ENCODE measurements at regions not wholly inside any gene's neighbourhood (a gene's known extent, or its start where the extent isn't known, plus 50 kb on each side); places are given as distances from the start of the nearest gene placed in this dataset.

- H3K9me3 Mint-ChIP-seq = peaks cover 15% of the 10 kb centered on the region; the same call in 2 of the 3 replicates
- Histone ChIP-seq H3F3A (replicated peaks; ENCODE audit: low read depth) (no peaks in the 10 kb centered on the region), H4K20me1 (replicated peaks; ENCODE audit: insufficient read depth) (no peaks in the 10 kb centered on the region), H3K27ac (ENCODE audit: low read depth) (no peak overlapping the region), H3K4me3 (no peak overlapping the region), H3K4me2 (no peak overlapping the region), H3K4me1 (ENCODE audit: insufficient read depth) (no peaks in the 10 kb centered on the region), H3K36me3 (ENCODE audit: insufficient read depth) (no peaks in the 10 kb centered on the region), H2AFZ (no peak overlapping the region), H3K9me2 (ENCODE audit: insufficient read depth) (0 out of 2 replicates have a peak, but pooled peaks cover 3% of the 10 kb centered on the region), H3K27me3 (ENCODE audit: insufficient read depth) (no peaks in the 10 kb centered on the region), H3K79me2 (replicated peaks; ENCODE audit: insufficient read depth) (no peaks in the 10 kb centered on the region)
- H3K4me1 Mint-ChIP-seq = no peaks in the 10 kb centered on the region
- no peak overlapping the region for H3K4me3 Mint-ChIP-seq
- peaks cover 5% of the 10 kb centered on the region; the same call in 2 of the 3 replicates for H3K36me3 Mint-ChIP-seq (ENCODE audit: low read depth)
- no peak for ATAC-seq
- TF ChIP-seq EZH2 (IDR thresholded peaks at IDR 0.05; ENCODE audit: low read depth, unreplicated experiment) = no peak
- DNase-seq (ENCODE audit: low spot score) = no peak
- no peaks in the 10 kb centered on the region for H3K27me3 Mint-ChIP-seq (ENCODE audit: insufficient read depth, low read depth, poor library complexity)
- H3K27ac Mint-ChIP-seq = no peak overlapping the region
Observed at GRCh38 chr13:74870865-74871264, 611.1 kb downstream of the TBC1D4 start.

GRCh38 chr13:74869846-74870245 is 612.1 kb downstream of the TBC1D4 start:
- ATAC-seq = no peak
- H3K4me3 Mint-ChIP-seq = no peak overlapping the region
- H4K20me1 ChIP-seq (replicated peaks; ENCODE audit: insufficient read depth) = no peaks in the 10 kb centered on the region
- no peaks in the 10 kb centered on the region for H3K27me3 Mint-ChIP-seq (ENCODE audit: insufficient read depth, low read depth, poor library complexity)
- peaks cover 15% of the 10 kb centered on the region; the same call in 2 of the 3 replicates for H3K9me3 Mint-ChIP-seq
- H3K9me2 ChIP-seq (ENCODE audit: insufficient read depth) = no peaks in the 10 kb centered on the region
- no peak overlapping the region for H3K27ac ChIP-seq (ENCODE audit: low read depth)
- no peak overlapping the region for H3K4me2 ChIP-seq
- DNase-seq (ENCODE audit: low spot score) = no peak
- H3K4me1 ChIP-seq (ENCODE audit: insufficient read depth) = no peaks in the 10 kb centered on the region
- no peak overlapping the region for H2AFZ ChIP-seq
- H3K27ac Mint-ChIP-seq = no peak overlapping the region
- no peak overlapping the region for H3K4me3 ChIP-seq
- H3K27me3 ChIP-seq (ENCODE audit: insufficient read depth) = no peaks in the 10 kb centered on the region
- H3F3A ChIP-seq (replicated peaks; ENCODE audit: low read depth) = no peaks in the 10 kb centered on the region
- H3K79me2 ChIP-seq (replicated peaks; ENCODE audit: insufficient read depth) = no peaks in the 10 kb centered on the region
- H3K36me3 Mint-ChIP-seq (ENCODE audit: low read depth) = peaks cover 5% of the 10 kb centered on the region; the same call in 2 of the 3 replicates
- H3K4me1 Mint-ChIP-seq = no peaks in the 10 kb centered on the region
- no peaks in the 10 kb centered on the region for H3K36me3 ChIP-seq (ENCODE audit: insufficient read depth)
- TF ChIP-seq CTCF (conservative IDR thresholded peaks at IDR 0.05; ENCODE audit: low read depth in 2 of 2) (no peak), ETS1 (IDR thresholded peaks at IDR 0.05) (no peak), ZNF462 (CRISPR knock-in tag; IDR thresholded peaks at IDR 0.05) (no peak), CREB1 (CRISPR knock-in tag; IDR thresholded peaks at IDR 0.05; ENCODE audit: low read depth) (no peak), REST (IDR thresholded peaks at IDR 0.05; ENCODE audit: unreplicated experiment) (no peak), STAT1 (IDR thresholded peaks at IDR 0.05; ENCODE audit: unreplicated experiment) (no peak), EZH2 (IDR thresholded peaks at IDR 0.05; ENCODE audit: low read depth, unreplicated experiment) (no peak), ZNF114 (CRISPR knock-in tag; IDR thresholded peaks at IDR 0.05) (no peak), ZNF331 (CRISPR knock-in tag; IDR thresholded peaks at IDR 0.05; ENCODE audit: low read depth) (no peak)
